Loucy (cell line): ENCODE measurements at regions not wholly inside any gene's neighbourhood (a gene's known extent, or its start where the extent isn't known, plus 50 kb on each side); places are given as distances from the start of the nearest gene placed in this dataset.

ENCODE experiments used
- H2AFZ ChIP-seq: fragments of 200-600 bp; sonication (generic); 2 replicates; pipeline ENCODE4 v1.6.0; 2016; ENCODE audit warnings: antibody characterized with exemption, mild to moderate bottlenecking, low read length, moderate library complexity
- H3F3A ChIP-seq: fragments of 200-600 bp; 2 replicates; pipeline ENCODE4 v1.6.0; 2016; ENCODE audit warnings: antibody characterized with exemption, low read depth, mild to moderate bottlenecking
- H3K27me3 ChIP-seq: fragments of 200-600 bp; sonication (generic); 2 replicates; pipeline ENCODE4 v1.6.1; 2014; ENCODE audit warnings: low read length, mild to moderate bottlenecking; ENCODE audit not compliant: insufficient read depth, poor library complexity, severe bottlenecking
- H3K36me3 ChIP-seq: fragments of 200-600 bp; sonication (generic); 2 replicates; pipeline ENCODE4 v1.6.1; 2016; ENCODE audit warnings: low read length; ENCODE audit not compliant: insufficient read depth
- H3K4me1 ChIP-seq: fragments of 200-600 bp; sonication (generic); 2 replicates; pipeline ENCODE4 v1.5.1; 2014; ENCODE audit warnings: low read length, mild to moderate bottlenecking; ENCODE audit not compliant: insufficient read depth, poor library complexity, severe bottlenecking
- H3K4me2 ChIP-seq: fragments of 200-600 bp; sonication (generic); 2 replicates; pipeline ENCODE4 v1.6.0; 2014; ENCODE audit warnings: antibody characterized with exemption, low read length, low read depth, mild to moderate bottlenecking; ENCODE audit not compliant: poor library complexity, severe bottlenecking
- H3K4me3 ChIP-seq: fragments of 200-600 bp; sonication (generic); 2 replicates; pipeline ENCODE4 v1.5.1; 2014; ENCODE audit warnings: low read length, mild to moderate bottlenecking, mixed read lengths; ENCODE audit not compliant: poor library complexity, severe bottlenecking
- H3K79me2 ChIP-seq: fragments of 200-600 bp; sonication (generic); 2 replicates; pipeline ENCODE4 v1.6.1; 2014; ENCODE audit warnings: low read length; ENCODE audit not compliant: insufficient read depth
- H3K9ac ChIP-seq: fragments of 200-600 bp; sonication (generic); 2 replicates; pipeline ENCODE4 v1.6.0; 2014; ENCODE audit warnings: mild to moderate bottlenecking, low read depth, low read length, moderate library complexity; ENCODE audit not compliant: poor library complexity, severe bottlenecking
- H3K9me2 ChIP-seq: fragments of 200-600 bp; sonication (generic); replicated peaks from 2 replicates; pipeline ENCODE4 v1.6.1; 2016; ENCODE audit warnings: low read depth, low read length, mixed read lengths
- H3K9me3 ChIP-seq: fragments of 200-600 bp; sonication (generic); 2 replicates; pipeline ENCODE4 v1.6.1; 2014; ENCODE audit warnings: mild to moderate bottlenecking, antibody characterized with exemption, low read length, low read depth; ENCODE audit not compliant: insufficient read depth
- H4K20me1 ChIP-seq: fragments of 200-600 bp; sonication (generic); 2 replicates; pipeline ENCODE4 v1.6.0; 2014; ENCODE audit warnings: antibody characterized with exemption, low read length, mild to moderate bottlenecking; ENCODE audit not compliant: insufficient read depth, poor library complexity, severe bottlenecking
- EZH2phosphoT487 ChIP-seq: fragments of 200-600 bp; IDR thresholded peaks from 2 replicates; pipeline ENCODE4 v1.6.1; 2018; ENCODE audit warnings: antibody characterized with exemption, mild to moderate bottlenecking, moderate library complexity, borderline replicate concordance
- TF ChIP-seq, protein P1 (sequence below): fragments of 200-600 bp; sonication (generic); conservative IDR thresholded peaks from 2 replicates; pipeline ENCODE4 v1.5.1; 2014; ENCODE audit warnings: mild to moderate bottlenecking, antibody characterized with exemption, low read length

- Histone ChIP-seq H2AFZ (no peak overlapping the region), H3F3A (no peaks in the 10 kb centered on the region), H4K20me1 (no peaks in the 10 kb centered on the region), H3K9ac (no peak overlapping the region), H3K4me1 (no peaks in the 10 kb centered on the region), H3K27me3 (no peaks in the 10 kb centered on the region), H3K36me3 (no peaks in the 10 kb centered on the region), H3K9me3 (no peaks in the 10 kb centered on the region), H3K4me2 (no peak overlapping the region), H3K9me2 (no peaks in the 10 kb centered on the region), H3K79me2 (no peaks in the 10 kb centered on the region), H3K4me3 (no peak overlapping the region)
- no peak for TF ChIP-seq EZH2phosphoT487
- TF ChIP-seq, protein P1, sequence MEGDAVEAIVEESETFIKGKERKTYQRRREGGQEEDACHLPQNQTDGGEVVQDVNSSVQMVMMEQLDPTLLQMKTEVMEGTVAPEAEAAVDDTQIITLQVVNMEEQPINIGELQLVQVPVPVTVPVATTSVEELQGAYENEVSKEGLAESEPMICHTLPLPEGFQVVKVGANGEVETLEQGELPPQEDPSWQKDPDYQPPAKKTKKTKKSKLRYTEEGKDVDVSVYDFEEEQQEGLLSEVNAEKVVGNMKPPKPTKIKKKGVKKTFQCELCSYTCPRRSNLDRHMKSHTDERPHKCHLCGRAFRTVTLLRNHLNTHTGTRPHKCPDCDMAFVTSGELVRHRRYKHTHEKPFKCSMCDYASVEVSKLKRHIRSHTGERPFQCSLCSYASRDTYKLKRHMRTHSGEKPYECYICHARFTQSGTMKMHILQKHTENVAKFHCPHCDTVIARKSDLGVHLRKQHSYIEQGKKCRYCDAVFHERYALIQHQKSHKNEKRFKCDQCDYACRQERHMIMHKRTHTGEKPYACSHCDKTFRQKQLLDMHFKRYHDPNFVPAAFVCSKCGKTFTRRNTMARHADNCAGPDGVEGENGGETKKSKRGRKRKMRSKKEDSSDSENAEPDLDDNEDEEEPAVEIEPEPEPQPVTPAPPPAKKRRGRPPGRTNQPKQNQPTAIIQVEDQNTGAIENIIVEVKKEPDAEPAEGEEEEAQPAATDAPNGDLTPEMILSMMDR, result no peak
Measured at GRCh38 chr9:1456301-1457024, 406.3 kb downstream of the DMRT2 start.

DNA sequence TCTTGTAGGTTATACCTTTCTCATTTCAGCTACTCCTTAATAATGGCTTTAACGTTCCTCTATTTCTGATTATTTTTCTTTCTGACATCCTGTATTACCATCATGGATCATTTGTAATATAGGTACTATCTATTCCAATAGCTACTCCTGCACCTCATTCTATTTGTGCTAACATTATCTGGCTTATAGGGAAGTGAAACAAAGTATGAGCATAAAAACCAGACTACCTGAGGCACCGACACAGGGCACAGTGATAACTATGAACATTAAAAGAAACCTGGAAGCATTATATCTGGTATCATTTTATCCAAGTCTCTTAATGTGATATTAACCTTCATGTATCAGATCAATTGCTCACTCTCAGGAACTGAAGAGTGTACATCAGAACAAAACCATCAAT lies 407.3 kb downstream of the DMRT2 start:
- Histone ChIP-seq H3K4me2 (no peak overlapping the region), H3K9me2 (no peaks in the 10 kb centered on the region), H2AFZ (no peak overlapping the region), H3K4me1 (no peaks in the 10 kb centered on the region), H3K79me2 (no peaks in the 10 kb centered on the region), H3F3A (no peaks in the 10 kb centered on the region), H3K9me3 (no peaks in the 10 kb centered on the region), H3K9ac (no peak overlapping the region), H3K36me3 (no peaks in the 10 kb centered on the region), H3K4me3 (no peak overlapping the region), H3K27me3 (no peaks in the 10 kb centered on the region), H4K20me1 (no peaks in the 10 kb centered on the region)
- TF ChIP-seq EZH2phosphoT487, result no peak
- TF ChIP-seq, protein P1, result no peak

GRCh38 chr9:1458503-1458902 lies 408.3 kb downstream of the DMRT2 start:
- H3K27me3 ChIP-seq, result no peaks in the 10 kb centered on the region
- H4K20me1 ChIP-seq, result no peaks in the 10 kb centered on the region
- no peaks in the 10 kb centered on the region for H3F3A ChIP-seq
- TF ChIP-seq, protein P1, result no peak
- TF ChIP-seq EZH2phosphoT487, result no peak
- no peak overlapping the region for H3K4me2 ChIP-seq
- no peak overlapping the region for H3K9ac ChIP-seq
- no peaks in the 10 kb centered on the region for H3K79me2 ChIP-seq
- H2AFZ ChIP-seq, result no peak overlapping the region
- H3K9me2 ChIP-seq, result no peaks in the 10 kb centered on the region
- no peaks in the 10 kb centered on the region for H3K4me1 ChIP-seq
- H3K36me3 ChIP-seq, result no peaks in the 10 kb centered on the region
- no peaks in the 10 kb centered on the region for H3K9me3 ChIP-seq
- H3K4me3 ChIP-seq, result no peak overlapping the region
